ENCODE measurements at regions not wholly inside any gene's neighbourhood (a gene's known extent, or its start where the extent isn't known, plus 50 kb on each side); places are given as distances from the start of the nearest gene placed in this dataset.

DNA sequence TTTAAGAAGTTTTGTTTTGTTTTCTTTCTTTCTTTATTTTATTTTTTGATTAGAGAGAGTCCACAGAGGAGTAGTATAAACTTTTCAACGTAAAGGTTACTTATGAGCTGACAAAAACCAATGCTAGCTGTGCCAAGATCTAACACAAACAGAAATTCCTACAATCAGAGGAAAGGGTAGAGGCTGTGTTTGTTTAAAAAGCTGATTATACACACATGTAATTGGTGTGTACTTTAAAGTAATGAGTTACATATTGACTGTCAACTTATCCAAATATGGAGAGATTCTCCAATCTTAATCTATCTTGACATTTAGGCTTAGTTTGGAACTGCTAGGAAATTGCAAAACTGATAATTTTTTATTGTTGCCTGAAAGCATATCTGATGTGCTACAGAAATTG, 63.7 kb upstream of the FAM110C start:
- H3K36me3 Mint-ChIP-seq (ENCODE audit: low read depth): no peaks in the 10 kb centered on the region
- H3K27me3 Mint-ChIP-seq: peaks cover 9% of the 10 kb centered on the region
- H3K9me3 Mint-ChIP-seq: peaks cover 11% of the 10 kb centered on the region
- no peak for ATAC-seq (replicated peaks)
- H3K4me1 Mint-ChIP-seq: no peaks in the 10 kb centered on the region
- no peak overlapping the region for H3K27ac Mint-ChIP-seq
- no peak overlapping the region for H3K4me3 Mint-ChIP-seq

- Mint-ChIP-seq H3K4me1 (no peaks in the 10 kb centered on the region), H3K27ac (no peak overlapping the region), H3K27me3 (peaks cover 9% of the 10 kb centered on the region), H3K36me3 (ENCODE audit: low read depth) (no peaks in the 10 kb centered on the region), H3K9me3 (peaks cover 11% of the 10 kb centered on the region), H3K4me3 (no peak overlapping the region)
- ATAC-seq (replicated peaks): no peak
Measured at GRCh38 chr2:108920-109809, 62.9 kb upstream of the FAM110C start.

DNA sequence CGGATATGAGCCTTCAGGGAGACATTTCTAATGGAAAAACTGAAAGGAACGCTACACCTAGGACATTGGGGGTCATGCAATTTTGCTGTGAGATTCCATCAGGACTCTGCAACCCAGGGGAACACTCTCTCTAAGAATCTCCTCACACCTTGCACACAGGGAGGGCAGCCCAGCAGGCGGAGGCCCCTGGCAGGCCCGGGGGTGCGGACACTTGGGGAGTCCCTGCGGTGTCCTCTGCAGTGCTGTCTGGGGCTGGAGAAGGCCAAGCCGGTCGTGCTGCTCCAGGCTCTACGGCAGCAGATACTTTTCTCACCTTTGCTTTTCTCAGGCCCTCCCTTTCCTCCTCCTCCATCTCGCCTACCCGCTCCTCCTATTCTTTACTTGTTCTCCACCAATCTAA, 54.7 kb upstream of the FAM110C start:
- Mint-ChIP-seq H3K4me1 (no peaks in the 10 kb centered on the region), H3K36me3 (ENCODE audit: low read depth) (no peaks in the 10 kb centered on the region), H3K4me3 (no peak overlapping the region), H3K9me3 (peaks cover 2% of the 10 kb centered on the region), H3K27me3 (peaks cover 5% of the 10 kb centered on the region), H3K27ac (no peak overlapping the region)
- ATAC-seq (replicated peaks): no peak
